ENCODE measurements at regions not wholly inside any gene's neighbourhood (a gene's known extent, or its start where the extent isn't known, plus 50 kb on each side); places are given as distances from the start of the nearest gene placed in this dataset.

DNA sequence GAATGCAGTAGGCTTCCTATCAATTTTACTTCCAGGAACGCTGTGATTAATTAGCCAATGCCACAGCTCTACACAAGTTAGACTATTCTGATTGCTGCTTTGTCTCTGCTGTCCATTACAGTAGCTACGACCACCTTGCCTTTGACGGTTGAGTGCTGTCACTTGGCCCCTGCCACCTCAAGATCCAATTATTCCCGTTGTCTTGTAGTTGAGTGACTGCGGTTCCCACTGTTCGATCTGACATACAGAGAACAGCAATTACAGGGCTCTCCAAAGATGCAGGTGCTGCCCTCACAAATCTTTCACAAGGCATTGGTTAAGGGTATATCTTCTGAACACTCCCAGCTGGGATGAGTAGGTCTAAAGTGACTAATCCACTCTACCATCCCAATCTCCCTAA is 393.4 kb upstream of the KIF2A start:
- TF ChIP-seq, protein P1, sequence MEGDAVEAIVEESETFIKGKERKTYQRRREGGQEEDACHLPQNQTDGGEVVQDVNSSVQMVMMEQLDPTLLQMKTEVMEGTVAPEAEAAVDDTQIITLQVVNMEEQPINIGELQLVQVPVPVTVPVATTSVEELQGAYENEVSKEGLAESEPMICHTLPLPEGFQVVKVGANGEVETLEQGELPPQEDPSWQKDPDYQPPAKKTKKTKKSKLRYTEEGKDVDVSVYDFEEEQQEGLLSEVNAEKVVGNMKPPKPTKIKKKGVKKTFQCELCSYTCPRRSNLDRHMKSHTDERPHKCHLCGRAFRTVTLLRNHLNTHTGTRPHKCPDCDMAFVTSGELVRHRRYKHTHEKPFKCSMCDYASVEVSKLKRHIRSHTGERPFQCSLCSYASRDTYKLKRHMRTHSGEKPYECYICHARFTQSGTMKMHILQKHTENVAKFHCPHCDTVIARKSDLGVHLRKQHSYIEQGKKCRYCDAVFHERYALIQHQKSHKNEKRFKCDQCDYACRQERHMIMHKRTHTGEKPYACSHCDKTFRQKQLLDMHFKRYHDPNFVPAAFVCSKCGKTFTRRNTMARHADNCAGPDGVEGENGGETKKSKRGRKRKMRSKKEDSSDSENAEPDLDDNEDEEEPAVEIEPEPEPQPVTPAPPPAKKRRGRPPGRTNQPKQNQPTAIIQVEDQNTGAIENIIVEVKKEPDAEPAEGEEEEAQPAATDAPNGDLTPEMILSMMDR (IDR thresholded peaks at IDR 0.05) = no peak
- no peak for TF ChIP-seq POLR2A (IDR thresholded peaks at IDR 0.05)
